GM23338 (cell line): ENCODE measurements at regions not wholly inside any gene's neighbourhood (a gene's known extent, or its start where the extent isn't known, plus 50 kb on each side); places are given as distances from the start of the nearest gene placed in this dataset.

Experiments used
- ATAC-seq: fragments of 200-7000 bp; cut with Tn5 transposase; 3 replicates; pipeline ENCODE4 v1.9.1; 2020
- DNase-seq: peaks from one replicate; pipeline ENCODE4 v3.0.0-alpha.2; 2015; ENCODE audit warnings: low spot score
- H2AFZ ChIP-seq: fragments of 200-600 bp; sonication (generic); 2 replicates; pipeline ENCODE4 v1.8.0; 2016; ENCODE audit warnings: antibody characterized with exemption, mild to moderate bottlenecking, moderate library complexity
- H3F3A ChIP-seq: fragments of 200-600 bp; sonication (generic); replicated peaks from 2 replicates; pipeline ENCODE4 v1.8.0; 2017; ENCODE audit warnings: antibody characterized with exemption, mixed run types, low read depth
- H3K27ac ChIP-seq: fragments of 200-600 bp; sonication (generic); 2 replicates; pipeline ENCODE4 v1.6.1; 2016; ENCODE audit warnings: low read depth
- H3K27me3 ChIP-seq: fragments of 200-600 bp; sonication (generic); 2 replicates; pipeline ENCODE4 v1.8.0; 2016; ENCODE audit warnings: mild to moderate bottlenecking, mixed run types, moderate library complexity; ENCODE audit not compliant: insufficient read depth
- H3K36me3 ChIP-seq: fragments of 200-600 bp; sonication (generic); 2 replicates; pipeline ENCODE4 v1.8.0; 2016; ENCODE audit warnings: mild to moderate bottlenecking; ENCODE audit not compliant: insufficient read depth
- H3K4me1 ChIP-seq: fragments of 200-600 bp; sonication (generic); 2 replicates; pipeline ENCODE4 v1.8.0; 2016; ENCODE audit warnings: mild to moderate bottlenecking, moderate library complexity; ENCODE audit not compliant: insufficient read depth
- H3K4me2 ChIP-seq: fragments of 200-600 bp; sonication (generic); 2 replicates; pipeline ENCODE4 v1.7.1; 2017; ENCODE audit warnings: mixed run types
- H3K4me3 ChIP-seq: fragments of 200-600 bp; sonication (generic); 2 replicates; pipeline ENCODE4 v1.6.1; 2016; ENCODE audit warnings: mixed run types
- H3K79me2 ChIP-seq: fragments of 200-600 bp; sonication (generic); replicated peaks from 2 replicates; pipeline ENCODE4 v1.8.0; 2017; ENCODE audit warnings: mild to moderate bottlenecking; ENCODE audit not compliant: insufficient read depth
- H3K9me2 ChIP-seq: fragments of 200-600 bp; sonication (generic); 2 replicates; pipeline ENCODE4 v1.8.0; 2017; ENCODE audit not compliant: insufficient read depth
- H4K20me1 ChIP-seq: fragments of 200-600 bp; sonication (generic); replicated peaks from 2 replicates; pipeline ENCODE4 v1.8.0; 2017; ENCODE audit warnings: mild to moderate bottlenecking; ENCODE audit not compliant: insufficient read depth
- H3K27ac Mint-ChIP-seq: 2 replicates; pipeline ENCODE4 v1.8.0; 2020; ENCODE audit warnings: inconsistent platforms, mild to moderate bottlenecking, moderate library complexity, mixed read lengths
- H3K27me3 Mint-ChIP-seq: 3 replicates; pipeline ENCODE4 v1.8.0; 2022; ENCODE audit warnings: low read depth, mild to moderate bottlenecking, moderate library complexity, mixed read lengths, inconsistent platforms; ENCODE audit not compliant: insufficient read depth, poor library complexity
- H3K36me3 Mint-ChIP-seq: 3 replicates; pipeline ENCODE4 v1.8.0; 2021; ENCODE audit warnings: low read depth, mild to moderate bottlenecking, inconsistent platforms, moderate library complexity, mixed read lengths
- H3K4me1 Mint-ChIP-seq: 3 replicates; pipeline ENCODE4 v1.8.0; 2020; ENCODE audit warnings: mild to moderate bottlenecking, inconsistent platforms, mixed read lengths
- H3K4me3 Mint-ChIP-seq: 3 replicates; pipeline ENCODE4 v1.8.0; 2021; ENCODE audit warnings: moderate library complexity, mild to moderate bottlenecking, inconsistent platforms, mixed read lengths
- H3K9me3 Mint-ChIP-seq: 3 replicates; pipeline ENCODE4 v1.8.0; 2020; ENCODE audit warnings: moderate library complexity, mild to moderate bottlenecking, inconsistent platforms, mixed read lengths
- CREB1 ChIP-seq: fragments of 250-450 bp; sonication (Bioruptor Pico); IDR thresholded peaks from 2 replicates; pipeline ENCODE4 v1.5.0; 2020; ENCODE audit warnings: low read depth, mild to moderate bottlenecking, moderate library complexity
- CTCF ChIP-seq, 2 experiments: fragments of 200-600 bp in 1 of 2; sonication (generic) in 1 of 2; conservative IDR thresholded peaks; 2 replicates each; pipeline versions ENCODE4 v1.5.1 to v1.6.1; 2016 to 2017; ENCODE audit warnings: antibody characterized with exemption in 2 of 2, low read depth in 2 of 2, mild to moderate bottlenecking in 2 of 2, moderate library complexity in 1 of 2
- EZH2 ChIP-seq: fragments of 200-600 bp; sonication (generic); IDR thresholded peaks from one replicate; pipeline ENCODE4 v1.8.0; 2017; ENCODE audit warnings: antibody characterized with exemption, mild to moderate bottlenecking, low read depth; ENCODE audit not compliant: unreplicated experiment
- EZH2phosphoT487 ChIP-seq: fragments of 200-600 bp; sonication (generic); IDR thresholded peaks from one replicate; pipeline ENCODE4 v1.8.1; 2018; ENCODE audit warnings: antibody characterized with exemption; ENCODE audit not compliant: unreplicated experiment
- JUNB ChIP-seq: IDR thresholded peaks from one replicate; pipeline ENCODE4 v1.6.1; 2016; ENCODE audit warnings: antibody characterized with exemption; ENCODE audit not compliant: unreplicated experiment
- NANOG ChIP-seq: IDR thresholded peaks from 2 replicates; pipeline ENCODE4 v1.6.1; 2016; ENCODE audit warnings: antibody characterized with exemption, borderline replicate concordance
- POLR2AphosphoS5 ChIP-seq: IDR thresholded peaks from 2 replicates; pipeline ENCODE4 v1.6.1; 2016; ENCODE audit warnings: antibody characterized with exemption, low read depth
- STAT1 ChIP-seq: IDR thresholded peaks from one replicate; pipeline ENCODE4 v1.6.1; 2016; ENCODE audit warnings: antibody characterized with exemption; ENCODE audit not compliant: unreplicated experiment
- ZNF114 ChIP-seq: fragments of 250-450 bp; sonication (Bioruptor Pico); IDR thresholded peaks from 2 replicates; pipeline ENCODE4 v1.5.0; 2020; ENCODE audit warnings: mild to moderate bottlenecking, moderate library complexity
- ZNF331 ChIP-seq: fragments of 250-450 bp; sonication (Bioruptor Pico); IDR thresholded peaks from 2 replicates; pipeline ENCODE4 v1.5.0; 2020; ENCODE audit warnings: low read depth, mild to moderate bottlenecking, moderate library complexity
- ZNF462 ChIP-seq: fragments of 250-450 bp; sonication (Bioruptor Pico); IDR thresholded peaks from 2 replicates; pipeline ENCODE4 v1.5.0; 2020; ENCODE audit warnings: mild to moderate bottlenecking, moderate library complexity
- TF ChIP-seq, protein P1 (sequence below): IDR thresholded peaks from 2 replicates; pipeline ENCODE4 v1.6.1; 2016; ENCODE audit warnings: antibody characterized with exemption

- TF ChIP-seq STAT1 (no peak), ZNF114 (CRISPR knock-in tag) (no peak), ZNF331 (CRISPR knock-in tag) (no peak), CTCF (conservative IDR thresholded peaks at IDR 0.05; ENCODE audit: low read depth in 2 of 2) (no peak), NANOG (no peak)
- TF ChIP-seq, protein P1, sequence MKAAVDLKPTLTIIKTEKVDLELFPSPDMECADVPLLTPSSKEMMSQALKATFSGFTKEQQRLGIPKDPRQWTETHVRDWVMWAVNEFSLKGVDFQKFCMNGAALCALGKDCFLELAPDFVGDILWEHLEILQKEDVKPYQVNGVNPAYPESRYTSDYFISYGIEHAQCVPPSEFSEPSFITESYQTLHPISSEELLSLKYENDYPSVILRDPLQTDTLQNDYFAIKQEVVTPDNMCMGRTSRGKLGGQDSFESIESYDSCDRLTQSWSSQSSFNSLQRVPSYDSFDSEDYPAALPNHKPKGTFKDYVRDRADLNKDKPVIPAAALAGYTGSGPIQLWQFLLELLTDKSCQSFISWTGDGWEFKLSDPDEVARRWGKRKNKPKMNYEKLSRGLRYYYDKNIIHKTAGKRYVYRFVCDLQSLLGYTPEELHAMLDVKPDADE, result no peak
Observed at GRCh38 chr7:9100289-9100688, 666.9 kb downstream of the NXPH1 start (continued).

GRCh38 chr7:9102846-9103245 is 669.4 kb downstream of the NXPH1 start:
- Histone ChIP-seq H3K27ac (no peak overlapping the region), H4K20me1 (no peaks in the 10 kb centered on the region), H3K9me2 (no peaks in the 10 kb centered on the region), H3K4me1 (no peaks in the 10 kb centered on the region), H3K4me3 (no peak overlapping the region), H3F3A (no peaks in the 10 kb centered on the region), H2AFZ (no peak overlapping the region), H3K27me3 (no peaks in the 10 kb centered on the region), H3K4me2 (no peak overlapping the region), H3K79me2 (no peaks in the 10 kb centered on the region), H3K36me3 (no peaks in the 10 kb centered on the region)
- peaks cover 1% of the 10 kb centered on the region for H3K27me3 Mint-ChIP-seq
- no peaks in the 10 kb centered on the region for H3K36me3 Mint-ChIP-seq
- ATAC-seq (no peak), DNase-seq (no peak)
- H3K4me3 Mint-ChIP-seq, result no peak overlapping the region
- no peak overlapping the region for H3K27ac Mint-ChIP-seq
- H3K9me3 Mint-ChIP-seq, result no peaks in the 10 kb centered on the region; the same call in 2 of the 3 replicates
- no peaks in the 10 kb centered on the region for H3K4me1 Mint-ChIP-seq
- TF ChIP-seq CTCF (conservative IDR thresholded peaks at IDR 0.05; ENCODE audit: low read depth in 2 of 2), result no peak
- TF ChIP-seq CREB1 (CRISPR knock-in tag), result no peak
- no peak for TF ChIP-seq NANOG
- no peak for TF ChIP-seq EZH2phosphoT487
- TF ChIP-seq POLR2AphosphoS5, result no peak
- TF ChIP-seq STAT1, result no peak
- TF ChIP-seq, protein P1, result no peak
- no peak for TF ChIP-seq JUNB
- no peak for TF ChIP-seq EZH2
- no peak for TF ChIP-seq ZNF462 (CRISPR knock-in tag)
